GM19328 (cell line): ENCODE measurements at regions not wholly inside any gene's neighbourhood (a gene's known extent, or its start where the extent isn't known, plus 50 kb on each side); places are given as distances from the start of the nearest gene placed in this dataset.
"Not testable (repeated sequence)": the region's sequence is repeated elsewhere in the genome, so short reads cannot be mapped to it uniquely, and the experiment has no call there.

Experiments used
- ATAC-seq: cut with Tn5 transposase; IDR thresholded peaks from one replicate; pipeline ENCODE4 v1.9.1; 2021; ENCODE audit warnings: mild to moderate bottlenecking, moderate library complexity; ENCODE audit not compliant: unreplicated experiment

DNA sequence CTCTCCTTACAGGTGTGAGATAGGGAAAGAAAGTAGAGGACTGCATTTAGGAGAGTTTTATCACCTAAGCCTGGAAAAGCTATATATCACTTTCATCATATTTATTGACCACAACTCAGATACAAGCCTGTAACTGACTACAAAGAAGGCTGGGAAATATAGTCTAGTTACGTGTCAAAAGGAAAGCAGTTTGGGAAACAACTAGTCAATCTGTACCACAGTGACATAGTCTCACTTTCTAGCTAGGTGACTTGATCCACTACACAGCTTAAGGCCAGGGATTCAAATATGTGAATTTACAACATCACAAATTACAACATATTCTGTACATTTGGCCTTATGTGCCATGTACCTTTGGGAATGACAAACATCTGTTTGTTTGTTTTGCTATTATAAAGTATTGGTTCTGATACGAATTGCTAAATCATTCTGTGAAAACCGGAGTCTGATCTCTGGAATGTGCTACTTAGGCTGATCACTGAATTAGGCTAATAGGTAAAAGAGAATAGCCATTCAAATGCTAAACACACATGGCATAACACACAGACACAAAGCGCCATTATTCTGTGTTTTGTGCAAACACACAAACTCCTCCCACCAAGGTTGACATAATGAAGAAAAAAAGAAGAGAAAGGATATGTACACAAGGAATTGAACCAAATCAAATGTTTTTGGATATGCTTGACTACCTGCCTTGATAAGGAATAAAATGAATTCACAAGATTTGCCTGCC, 279.8 kb downstream of the DUSP6 start:
- ATAC-seq = no peak

GRCh38 chr12:89070603-89071002, 281.7 kb downstream of the DUSP6 start:
- no peak for ATAC-seq

DNA sequence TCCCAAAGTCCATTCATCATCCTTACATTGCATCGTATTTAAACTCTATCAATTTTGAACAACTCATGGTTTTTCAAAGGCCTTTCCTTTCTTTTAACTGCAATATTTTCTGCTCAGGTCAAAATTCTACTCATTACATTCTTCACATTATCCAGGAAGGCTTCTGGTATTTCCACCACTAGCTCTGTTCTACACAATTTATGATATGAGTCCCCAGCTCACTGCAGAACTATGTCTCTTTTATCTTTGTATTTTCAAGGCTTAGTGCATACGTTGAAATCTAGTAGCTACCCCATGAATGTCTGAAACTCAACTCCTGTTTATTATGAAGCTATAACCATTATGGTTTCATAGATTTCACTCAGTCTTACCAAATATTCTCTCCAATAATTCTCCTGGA, 282.9 kb downstream of the DUSP6 start:
- no peak for ATAC-seq

DNA sequence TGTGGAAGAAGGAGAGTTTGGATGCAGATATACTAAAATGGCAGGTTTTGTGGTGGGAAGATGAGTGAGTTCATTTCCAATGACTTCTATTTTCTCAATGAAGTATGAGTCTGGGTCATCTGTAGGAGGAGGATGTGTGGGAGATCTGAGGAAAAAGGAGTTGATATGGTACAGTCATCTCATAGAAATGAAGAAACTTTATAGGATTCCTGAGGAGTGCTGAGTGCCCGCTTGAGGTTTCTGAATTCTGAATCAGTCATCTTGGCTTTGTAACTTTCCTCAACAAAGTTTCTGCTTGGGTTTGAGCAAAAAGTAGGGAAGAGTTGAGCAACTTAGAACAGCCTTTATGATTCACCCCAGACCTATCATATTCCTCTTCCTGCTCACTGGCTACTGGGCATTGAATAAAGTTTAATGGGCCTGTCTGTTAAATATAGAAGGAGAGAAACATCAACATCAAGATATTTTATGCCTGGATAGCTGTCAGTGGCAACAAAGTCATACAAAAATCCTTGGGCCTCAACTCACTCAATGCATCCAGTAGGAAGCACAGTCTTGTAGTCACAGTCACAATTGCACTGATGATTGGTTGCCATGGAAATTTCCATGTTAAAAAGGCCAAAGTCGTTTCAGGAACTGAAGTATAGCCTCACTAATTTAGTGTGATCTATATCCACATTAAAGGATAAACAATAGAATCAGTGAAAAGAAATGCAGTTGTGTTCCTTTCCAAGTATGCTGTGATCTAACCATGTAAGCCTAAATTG, 284.7 kb downstream of the DUSP6 start:
- ATAC-seq = no peak

DNA sequence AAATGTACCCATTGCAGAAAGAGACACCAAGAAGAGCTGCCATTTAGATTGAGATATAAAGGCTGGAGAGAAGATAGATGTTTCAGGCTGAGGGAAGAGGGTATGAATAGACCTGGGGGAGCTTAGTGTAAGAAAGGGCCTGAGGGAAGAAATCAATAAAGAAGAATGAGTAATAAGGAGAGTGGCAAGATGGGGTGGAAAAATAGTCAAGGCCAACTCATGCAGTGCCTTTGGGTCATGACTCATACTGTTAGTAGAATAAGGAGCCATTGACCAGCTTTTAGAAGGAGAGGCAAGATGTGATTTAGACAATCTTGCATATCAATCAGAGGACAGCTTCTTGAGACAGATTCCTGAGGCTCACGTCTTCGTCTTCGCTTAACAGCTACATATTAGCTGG, 287.5 kb downstream of the DUSP6 start:
- no peak for ATAC-seq

- no peak for ATAC-seq
Observed at GRCh38 chr12:89064151-89064550, 288.1 kb downstream of the DUSP6 start.

- no peak for ATAC-seq
Observed at GRCh38 chr12:89062996-89063395, 289.3 kb downstream of the DUSP6 start.

DNA sequence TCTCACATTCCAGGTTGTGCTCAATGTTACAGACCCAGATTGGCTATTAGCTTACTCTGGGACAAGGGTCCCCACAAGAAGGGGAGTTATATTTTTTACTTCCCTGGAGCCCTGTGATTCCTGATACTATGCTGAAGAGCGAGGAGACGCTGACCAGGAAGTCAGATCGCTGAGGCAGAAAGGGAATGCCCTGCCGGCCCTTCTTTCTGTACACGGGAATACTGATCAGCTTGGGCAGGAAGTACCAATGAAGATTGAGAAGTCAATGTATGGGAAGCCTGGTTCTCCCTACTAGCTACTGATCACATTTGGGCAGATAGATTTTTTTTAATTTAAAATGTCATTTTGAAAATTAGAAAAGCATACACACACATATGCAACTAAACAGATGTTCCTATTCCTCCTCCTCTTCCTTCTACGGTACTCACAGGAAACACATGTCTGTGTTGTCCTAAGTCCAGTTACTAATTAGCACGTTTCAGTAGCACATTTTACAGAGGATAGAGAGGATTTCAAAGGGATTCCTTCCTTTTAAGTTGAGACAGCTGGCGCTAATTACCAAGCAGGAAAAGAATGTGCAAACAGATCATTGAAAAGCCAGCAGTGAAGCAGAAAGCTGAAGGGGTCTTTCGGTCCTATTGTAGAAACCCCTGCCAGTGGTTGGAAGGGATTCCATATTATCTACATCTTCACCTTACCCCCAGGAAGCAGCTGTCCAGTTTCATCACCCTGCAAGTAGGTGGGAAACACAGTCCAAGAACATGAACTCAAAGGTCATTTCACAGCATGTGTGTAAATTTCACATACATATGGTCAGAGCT, 292.4 kb downstream of the DUSP6 start:
- no peak for ATAC-seq

GRCh38 chr12:89059056-89059455, 293.2 kb downstream of the DUSP6 start:
- ATAC-seq = no peak

- ATAC-seq = no peak
Observed at GRCh38 chr12:89058402-89058801, 293.9 kb downstream of the DUSP6 start.

GRCh38 chr12:89053817-89054216, 298.5 kb downstream of the DUSP6 start:
- ATAC-seq = not testable (repeated sequence)

GRCh38 chr12:89051065-89051677, 301.1 kb downstream of the DUSP6 start:
- peak; percentile 80 for ATAC-seq

GRCh38 chr12:89047856-89048418, 304.4 kb downstream of the DUSP6 start:
- no peak for ATAC-seq

DNA sequence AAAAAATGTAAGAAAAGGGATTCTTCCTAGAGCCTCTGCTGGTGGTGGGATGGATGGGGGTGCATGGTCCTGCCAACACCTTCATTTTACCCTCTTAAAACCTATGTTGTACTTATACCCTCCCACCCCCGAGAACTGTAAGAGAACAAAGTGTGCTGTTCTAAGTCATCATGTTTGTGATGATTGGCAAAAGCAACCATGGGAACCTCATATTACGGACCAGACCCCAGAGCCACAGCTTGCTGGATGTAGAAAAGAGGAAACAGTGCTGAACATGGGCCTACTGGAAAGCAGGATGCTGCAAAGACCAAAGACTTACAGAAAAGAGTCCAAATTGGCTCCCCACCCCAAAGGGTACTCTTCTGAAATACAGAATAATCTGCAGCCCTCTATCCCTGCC, 311.2 kb downstream of the DUSP6 start:
- no peak for ATAC-seq

- ATAC-seq = peak; percentile 98
Observed at GRCh38 chr12:89040146-89040964, 311.9 kb downstream of the DUSP6 start.

GRCh38 chr12:89038831-89039512, 313.3 kb downstream of the DUSP6 start:
- no peak for ATAC-seq

DNA sequence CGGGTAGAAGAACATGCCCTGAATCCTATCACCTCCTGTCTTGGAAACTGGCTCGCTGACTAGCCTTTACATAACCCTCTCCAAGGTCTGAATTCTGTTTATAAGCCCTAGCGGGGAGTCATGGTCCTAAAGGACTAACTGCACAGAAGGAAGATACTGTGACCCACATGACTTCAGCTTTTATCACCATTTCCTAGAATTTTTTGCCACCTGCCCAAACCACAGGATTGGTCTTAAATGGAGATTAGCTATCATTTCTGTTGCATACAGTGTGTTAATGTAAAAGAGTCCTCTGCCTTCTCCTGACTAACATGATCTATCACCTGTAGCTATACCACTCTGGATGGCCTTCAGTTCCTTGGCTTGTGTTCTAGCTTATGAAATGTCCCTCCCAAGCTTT, 319.2 kb downstream of the DUSP6 start:
- ATAC-seq = no peak

DNA sequence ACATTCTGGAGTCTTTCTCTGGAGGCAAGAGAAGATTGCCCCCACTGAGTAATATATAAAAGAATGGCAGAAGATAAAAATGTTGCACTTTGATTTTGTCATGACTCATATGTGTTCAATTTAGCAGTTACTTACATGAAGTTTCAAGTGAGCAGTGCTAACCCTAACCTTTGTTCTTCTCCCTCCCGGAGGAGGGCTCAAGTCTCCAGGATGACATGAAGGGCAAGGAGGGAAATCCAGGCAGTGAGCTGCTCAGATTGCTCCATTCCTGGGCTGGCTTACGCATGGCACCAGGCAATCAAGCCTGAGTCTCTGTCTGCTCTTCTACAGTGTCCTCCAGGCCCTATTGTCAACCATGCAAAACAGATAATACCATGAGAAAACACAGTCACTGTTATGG, 322.3 kb downstream of the DUSP6 start:
- no peak for ATAC-seq

- ATAC-seq = no peak
Observed at GRCh38 chr12:89024580-89024979, 327.7 kb downstream of the DUSP6 start.
